Left lung (tissue), 4 donors: ENCODE measurements at regions not wholly inside any gene's neighbourhood (a gene's known extent, or its start where the extent isn't known, plus 50 kb on each side); places are given as distances from the start of the nearest gene placed in this dataset.
A peak's percentile ranks its signal among the peaks of the same experiment; 100 is the strongest.

Source experiments
- ATAC-seq: fragments of 200-7000 bp; cut with Tn5 transposase; one replicate; pipeline ENCODE4 v1.9.1; 2020; ENCODE audit warnings: moderate library complexity
- DNase-seq, 4 donors: peaks; one replicate each; pipeline ENCODE4 v3.0.0-alpha.2; 2013 to 2020
- H3K27ac ChIP-seq, 2 donors: fragments of 200-600 bp; sonication (generic) in 1 of 2; one replicate each; pipeline versions ENCODE4 v1.5.0 to v1.8.0; 2020 to 2021
- H3K27me3 ChIP-seq, 2 donors: fragments of 200-600 bp; sonication (generic) in 1 of 2; one replicate each; pipeline versions ENCODE4 v1.5.0 to v1.8.0; 2020 to 2021
- H3K36me3 ChIP-seq, 2 donors: fragments of 200-600 bp; sonication (generic) in 1 of 2; one replicate each; pipeline versions ENCODE4 v1.5.0 to v1.8.0; 2020 to 2021
- H3K4me1 ChIP-seq, 2 donors: fragments of 200-600 bp; one replicate each; pipeline ENCODE4 v1.8.0; 2021
- H3K4me3 ChIP-seq, 2 donors: fragments of 200-600 bp; sonication (generic) in 1 of 2; one replicate each; pipeline versions ENCODE4 v1.5.0 to v1.8.0; 2020 to 2021; ENCODE audit warnings: mild to moderate bottlenecking in 1 of 2
- H3K9me3 ChIP-seq, 2 donors: fragments of 200-600 bp; sonication (generic) in 1 of 2; one replicate each; pipeline versions ENCODE4 v1.5.0 to v1.8.0; 2020 to 2021
- CTCF ChIP-seq, 2 donors: fragments of 200-600 bp; sonication (generic) in 1 of 2; IDR thresholded peaks; one replicate each; pipeline versions ENCODE4 v1.5.0 to v1.8.0; 2021; ENCODE audit warnings: antibody characterized with exemption in 2 of 2
- intact Hi-C, 2 donors: fragments of 100-400 bp; cut with DNase I; formaldehyde crosslinking; loops; one replicate each; pipeline versions ENCODE4 v1.11.2 to v1.14.2; 2022
- donor health status: DM: no; HTN: yes; CAD: no.
- donor health status: DM: no; HTN: no; CAD: no.

- H3K4me3 ChIP-seq = no peak overlapping the region
Observed at GRCh38 chr3:176149567-176149966, 1047.7 kb downstream of the TBL1XR1 start.

GRCh38 chr3:176147251-176147650, 1050.0 kb downstream of the TBL1XR1 start:
- Histone ChIP-seq H3K27ac (no peak overlapping the region), H3K36me3 (no peaks in the 10 kb centered on the region), H3K27me3 (no peaks in the 10 kb centered on the region), H3K4me1 (no peaks in the 10 kb centered on the region), H3K4me3 (no peak overlapping the region), H3K9me3 (peaks cover 0 to 9% of the 10 kb centered on the region in 2 donors)
- no peak for ATAC-seq
- intact Hi-C loops = no loop called here
- DNase-seq = no peak
- TF ChIP-seq CTCF (IDR thresholded peaks at IDR 0.05) = no peak

More at GRCh38 chr3:176149567-176149966, 1047.7 kb downstream of the TBL1XR1 start:
- DNase-seq = no peak
- Histone ChIP-seq H3K27ac (no peak overlapping the region), H3K27me3 (no peaks in the 10 kb centered on the region), H3K9me3 (no peaks in the 10 kb centered on the region), H3K4me1 (no peaks in the 10 kb centered on the region), H3K36me3 (no peaks in the 10 kb centered on the region)
- intact Hi-C loops = no loop called here
- ATAC-seq = no peak
- TF ChIP-seq CTCF (IDR thresholded peaks at IDR 0.05) = no peak

- ATAC-seq = no peak
- no peak for TF ChIP-seq CTCF (IDR thresholded peaks at IDR 0.05)
- Histone ChIP-seq H3K27ac (no peak overlapping the region), H3K9me3 (peaks cover 0 to 14% of the 10 kb centered on the region in 2 donors), H3K4me3 (no peak overlapping the region), H3K27me3 (no peaks in the 10 kb centered on the region), H3K36me3 (no peaks in the 10 kb centered on the region), H3K4me1 (no peaks in the 10 kb centered on the region)
- intact Hi-C loops = no loop called here
- no peak for DNase-seq
Observed at GRCh38 chr3:176141837-176142236, 1055.4 kb downstream of the TBL1XR1 start.

- intact Hi-C loops = no loop called here
- H3K4me1 ChIP-seq = no peaks in the 10 kb centered on the region
- no peak overlapping the region for H3K27ac ChIP-seq
- no peak for TF ChIP-seq CTCF (IDR thresholded peaks at IDR 0.05)
- no peaks in the 10 kb centered on the region for H3K36me3 ChIP-seq
- H3K4me3 ChIP-seq = no peak overlapping the region
- DNase-seq (peak in 2 of 4 donors; percentile 36 to 60), ATAC-seq (no peak)
- H3K27me3 ChIP-seq = no peaks in the 10 kb centered on the region
- H3K9me3 ChIP-seq = peaks cover 3 to 18% of the 10 kb centered on the region in 2 donors
Observed at GRCh38 chr3:176120507-176120906, 1076.8 kb downstream of the TBL1XR1 start.

GRCh38 chr3:176119826-176120225, 1077.5 kb downstream of the TBL1XR1 start:
- Histone ChIP-seq H3K9me3 (peaks cover 0 to 16% of the 10 kb centered on the region in 2 donors), H3K27me3 (no peaks in the 10 kb centered on the region), H3K27ac (no peak overlapping the region), H3K4me1 (no peaks in the 10 kb centered on the region), H3K36me3 (no peaks in the 10 kb centered on the region), H3K4me3 (no peak overlapping the region)
- no peak for DNase-seq
- no peak for TF ChIP-seq CTCF (IDR thresholded peaks at IDR 0.05)
- intact Hi-C loops = no loop called here
- ATAC-seq = no peak
